OCI-M1 (cell line): ENCODE measurements at regions not wholly inside any gene's neighbourhood (a gene's known extent, or its start where the extent isn't known, plus 50 kb on each side); places are given as distances from the start of the nearest gene placed in this dataset.

Source experiments
- DNase-seq: peaks from one replicate; lab custom pipeline; 2025; lab: John Stamatoyannopoulos, UW

- DNase-seq = no peak
Observed at GRCh38 chr13:63693696-63694095, 2278.0 kb upstream of the PCDH20 start.

GRCh38 chr13:63691474-63691873 is 2275.8 kb upstream of the PCDH20 start:
- no peak for DNase-seq

GRCh38 chr13:63690672-63691071 is 2275.0 kb upstream of the PCDH20 start:
- no peak for DNase-seq

DNA sequence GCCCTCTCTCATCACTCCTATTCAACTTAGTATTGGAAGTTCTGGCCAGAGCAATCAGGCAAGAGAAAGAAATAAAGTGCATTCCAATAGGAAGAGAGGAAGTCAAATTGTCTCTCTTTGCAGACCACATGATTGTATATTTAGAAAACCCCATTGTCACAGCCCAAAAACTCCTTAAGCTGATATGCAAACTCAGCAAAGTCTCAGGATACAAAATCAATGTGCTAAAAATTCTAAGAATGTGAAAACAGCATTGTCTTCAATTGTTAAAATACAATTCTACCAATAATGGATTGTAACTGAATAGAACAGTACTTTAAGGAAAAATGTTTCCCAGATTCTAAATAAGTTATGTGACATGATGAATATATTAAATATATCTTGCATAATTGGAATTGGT is 2269.2 kb upstream of the PCDH20 start:
- no peak for DNase-seq

DNA sequence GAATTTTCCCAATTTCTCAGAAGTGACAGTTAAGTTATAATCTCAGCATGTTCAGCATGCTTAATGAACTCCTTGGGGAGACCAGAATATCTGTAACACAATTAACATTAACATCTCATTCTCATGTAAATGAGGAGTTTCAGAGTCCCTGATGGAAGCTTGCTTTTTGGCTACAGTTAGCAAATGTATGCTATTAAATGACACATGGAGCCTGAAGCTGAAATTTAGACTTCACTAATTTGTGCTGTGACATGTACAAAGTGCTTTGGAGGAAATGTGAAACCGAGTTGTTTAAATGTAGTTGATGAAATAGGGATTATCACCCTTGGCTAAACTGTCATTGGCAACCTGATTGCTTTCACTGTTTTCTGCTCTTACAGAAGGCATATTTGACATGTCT is 2265.1 kb upstream of the PCDH20 start:
- DNase-seq = peak; percentile 32

DNA sequence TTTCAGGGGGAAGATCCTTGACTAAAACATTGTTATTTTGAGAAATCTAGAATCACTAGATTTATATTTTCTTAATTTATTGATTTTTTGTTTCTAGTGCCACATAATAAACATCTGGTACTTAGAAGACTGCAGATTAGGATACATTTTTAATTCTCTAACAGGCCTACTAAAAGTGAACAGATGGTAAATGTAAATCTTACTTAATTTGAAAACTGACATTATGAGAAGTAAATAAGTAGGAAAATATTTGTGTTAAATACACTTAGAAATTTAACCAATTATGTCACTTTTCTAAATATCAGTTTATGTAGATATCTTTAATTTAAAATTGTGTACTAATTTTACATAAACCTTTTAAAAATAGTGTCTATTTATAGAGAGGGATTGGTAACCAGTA is 2255.6 kb upstream of the PCDH20 start:
- no peak for DNase-seq

GRCh38 chr13:63651394-63651793 is 2235.7 kb upstream of the PCDH20 start:
- DNase-seq = peak; percentile 19

GRCh38 chr13:63643543-63643942 is 2227.9 kb upstream of the PCDH20 start:
- DNase-seq = no peak

GRCh38 chr13:63636316-63636993 is 2220.8 kb upstream of the PCDH20 start:
- peak; percentile 85 for DNase-seq

DNA sequence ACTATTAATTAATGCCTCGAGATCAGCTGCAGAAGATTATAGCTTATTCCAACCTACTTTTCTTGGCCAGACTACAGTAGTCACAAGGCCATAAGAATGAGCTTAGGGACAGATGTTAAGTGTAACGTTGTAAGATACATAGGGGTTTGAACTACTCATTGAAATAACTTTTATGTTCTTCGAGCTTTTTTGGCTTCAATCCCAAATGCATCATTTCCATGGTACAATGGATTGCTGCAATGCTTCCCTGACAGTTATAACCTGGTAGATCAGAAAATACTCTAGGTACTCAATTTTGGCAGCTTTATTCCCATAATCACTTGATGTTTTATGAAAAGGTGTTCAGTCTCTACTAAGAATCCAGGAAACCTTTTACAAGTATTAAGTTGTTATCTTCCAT is 2216.7 kb upstream of the PCDH20 start:
- no peak for DNase-seq

DNA sequence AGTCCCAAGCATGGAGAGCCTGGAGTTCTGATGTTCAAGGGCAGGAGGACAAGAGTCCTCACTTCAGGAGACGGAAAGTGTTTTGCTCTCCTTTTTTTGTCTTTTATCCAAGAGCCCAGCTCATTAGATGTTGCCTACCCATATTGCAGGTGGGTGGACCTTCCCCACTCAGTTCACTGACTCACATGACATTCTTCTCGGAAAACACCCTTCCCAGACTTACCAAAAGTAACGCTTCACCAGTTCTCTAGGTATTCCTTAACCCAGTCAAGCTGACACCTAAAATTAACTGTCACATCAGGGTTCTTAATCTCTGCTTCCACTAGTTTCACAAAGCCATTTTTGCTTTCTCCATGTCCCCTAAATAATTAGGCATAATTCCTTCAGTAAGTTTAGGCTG is 2215.4 kb upstream of the PCDH20 start:
- no peak for DNase-seq

DNA sequence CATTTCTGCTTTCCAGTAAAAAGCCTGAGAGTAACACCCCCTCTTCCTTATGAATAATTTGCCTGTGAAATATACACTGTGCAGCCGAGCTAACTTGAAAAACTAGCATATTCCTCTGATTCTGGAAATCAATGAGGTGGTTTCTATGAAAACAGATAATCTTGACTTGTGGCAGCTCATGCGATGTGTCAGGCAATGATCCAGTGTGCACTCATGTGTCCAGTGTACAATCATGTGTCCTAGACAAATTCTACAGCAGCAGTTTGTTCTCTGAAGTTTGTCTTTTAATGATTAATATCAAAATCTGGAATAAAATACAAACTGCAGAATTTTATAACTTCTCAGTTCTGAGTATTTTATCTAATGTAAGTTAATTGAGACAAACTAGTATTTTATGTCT is 2213.9 kb upstream of the PCDH20 start:
- peak; percentile 48 for DNase-seq

DNA sequence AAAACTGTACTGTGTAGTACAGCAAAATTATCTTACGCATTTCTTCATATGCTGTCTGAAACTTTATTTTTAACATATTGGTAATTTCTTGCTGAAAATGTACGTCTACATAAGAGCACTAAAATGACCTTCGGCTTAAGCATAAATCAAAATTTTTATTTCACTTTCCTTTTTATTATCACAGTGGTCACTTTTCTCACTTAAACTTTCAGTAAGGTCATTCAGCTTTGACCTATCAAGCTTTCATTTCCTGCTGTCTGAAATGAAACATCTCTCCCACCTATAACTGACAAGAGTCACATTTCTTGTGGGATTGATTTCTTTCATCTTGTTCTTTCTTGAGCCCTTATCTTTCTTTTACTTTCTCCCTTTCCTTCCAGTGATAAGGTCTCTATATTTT is 2212.7 kb upstream of the PCDH20 start:
- DNase-seq = peak; percentile 75

DNA sequence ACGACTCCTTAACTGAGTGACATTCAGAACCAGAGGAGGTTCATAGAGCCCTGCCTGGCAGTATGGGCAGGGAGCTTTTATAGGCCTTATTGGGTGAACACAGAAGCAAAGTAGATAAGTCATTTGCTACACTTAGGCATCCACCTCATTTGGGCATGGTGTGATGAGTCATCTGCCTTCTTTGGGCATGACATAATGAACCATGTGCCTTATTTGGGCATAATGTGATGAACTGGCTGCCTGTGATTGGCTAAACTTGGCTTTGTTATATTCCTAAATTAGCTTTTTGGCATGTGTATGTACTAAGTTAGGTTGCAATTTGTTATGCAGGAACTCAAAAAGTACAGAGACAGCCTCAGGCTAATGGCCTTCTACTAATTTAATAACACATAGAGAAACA is 2210.2 kb upstream of the PCDH20 start:
- DNase-seq = peak; percentile 46

DNA sequence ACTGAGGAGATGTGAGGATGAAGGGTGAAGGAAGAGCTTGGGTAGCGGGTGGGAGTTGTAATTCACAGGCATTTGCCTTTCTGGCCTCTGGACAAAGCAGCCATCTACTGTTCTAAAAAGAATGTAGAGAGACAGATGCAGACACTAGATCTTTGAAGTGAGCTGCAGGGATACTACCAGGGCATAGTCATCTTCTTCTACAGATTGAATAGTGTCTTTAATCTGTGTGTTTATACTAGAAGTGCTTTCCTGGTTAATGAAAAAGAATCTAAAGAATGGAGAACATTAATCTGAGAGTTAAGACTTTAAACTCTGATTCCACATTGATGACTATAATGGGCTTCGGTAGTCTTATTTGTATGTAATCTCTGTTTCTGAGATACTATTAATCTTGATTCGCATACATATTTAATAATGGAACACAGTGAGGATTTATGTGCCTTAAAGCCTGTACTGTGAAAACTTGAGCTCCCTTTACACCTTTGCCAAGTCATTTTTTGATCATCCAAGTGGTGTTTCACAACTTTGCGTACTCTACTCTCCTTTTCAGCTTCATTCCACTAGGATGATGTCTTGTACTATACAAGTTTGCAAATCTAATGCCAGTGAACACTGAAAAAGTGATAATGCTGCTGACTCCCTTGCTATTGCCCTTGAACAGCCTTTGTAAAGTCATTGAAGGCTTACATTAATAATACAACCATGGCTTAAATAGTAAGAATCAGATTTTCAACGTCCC is 2199.4 kb upstream of the PCDH20 start:
- DNase-seq = no peak

GRCh38 chr13:63607153-63607552 is 2191.5 kb upstream of the PCDH20 start:
- peak; percentile 6 for DNase-seq

- DNase-seq = no peak
Observed at GRCh38 chr13:63605962-63606361, 2190.3 kb upstream of the PCDH20 start.

- DNase-seq = no peak
Observed at GRCh38 chr13:63605403-63605802, 2189.8 kb upstream of the PCDH20 start.

GRCh38 chr13:63595811-63596210 is 2180.2 kb upstream of the PCDH20 start:
- DNase-seq = no peak

- no peak for DNase-seq
Observed at GRCh38 chr13:63586467-63586866, 2170.8 kb upstream of the PCDH20 start.

GRCh38 chr13:63578796-63579195 is 2163.1 kb upstream of the PCDH20 start:
- no peak for DNase-seq

GRCh38 chr13:63567031-63567430 is 2151.4 kb upstream of the PCDH20 start:
- DNase-seq = no peak

DNA sequence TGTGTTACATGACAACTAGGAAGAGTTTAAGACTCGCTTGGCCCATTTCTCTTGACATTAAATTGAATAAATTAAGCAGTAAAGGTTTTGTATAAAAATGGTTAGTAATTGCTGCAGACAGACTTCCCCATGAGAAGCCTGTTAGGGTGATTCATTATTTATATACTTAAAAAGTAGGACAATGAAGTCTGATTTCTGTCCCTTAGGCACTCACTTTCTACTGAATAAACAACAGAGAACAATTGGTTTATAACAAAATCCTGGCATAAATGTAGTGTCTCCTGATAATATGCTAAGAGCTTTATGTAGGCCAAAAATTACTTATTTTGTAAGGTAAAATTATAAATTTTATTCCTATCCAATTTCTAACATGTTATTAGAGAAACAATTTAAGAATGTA is 2138.5 kb upstream of the PCDH20 start:
- no peak for DNase-seq

DNA sequence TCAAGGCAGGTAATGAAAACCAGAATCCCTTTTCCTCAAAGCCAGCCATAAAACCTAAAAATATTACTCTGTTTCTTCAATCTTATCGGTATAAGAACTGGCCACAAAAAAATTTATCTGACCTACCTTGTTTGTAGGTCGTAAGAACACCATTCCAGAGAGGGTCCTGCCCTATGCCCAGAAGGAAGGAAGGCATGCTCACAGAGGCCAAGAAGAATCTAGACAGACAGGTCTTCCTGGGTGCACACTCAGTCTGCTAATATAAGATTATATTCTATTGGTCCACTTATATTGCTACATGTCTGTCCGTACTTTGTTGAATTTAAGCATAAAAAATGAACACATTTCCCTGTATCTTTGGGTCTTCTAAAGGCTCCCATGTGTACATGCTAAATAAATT is 2136.1 kb upstream of the PCDH20 start:
- DNase-seq = no peak
